Activated T-helper 2 cell treated with anti-CD3 and anti-CD28 coated beads, Interferon-gamma antibody, Interleukin-2, Interleukin-4, amounts not matched to agents 10 μg/mL and 5 μg/mL and 100 μg/mL, durations not matched to agents 14 hours and 24 hours and 36 hours (primary cell): ENCODE measurements at regions not wholly inside any gene's neighbourhood (a gene's known extent, or its start where the extent isn't known, plus 50 kb on each side); places are given as distances from the start of the nearest gene placed in this dataset.

Experiments
- DNase-seq: peaks from one replicate; pipeline ENCODE4 v3.0.0; 2021; ENCODE audit warnings: low spot score
- H3K27ac Mint-ChIP-seq: one replicate; pipeline ENCODE4 v1.8.0; 2021; ENCODE audit warnings: mixed read lengths
- H3K27me3 Mint-ChIP-seq: one replicate; pipeline ENCODE4 v1.8.0; 2021; ENCODE audit warnings: low read depth, mixed read lengths
- H3K36me3 Mint-ChIP-seq: one replicate; pipeline ENCODE4 v1.8.0; 2021; ENCODE audit warnings: low read depth, mixed read lengths
- H3K4me1 Mint-ChIP-seq: one replicate; pipeline ENCODE4 v1.8.0; 2021; ENCODE audit warnings: low read depth, mixed read lengths
- H3K4me3 Mint-ChIP-seq: one replicate; pipeline ENCODE4 v1.8.0; 2021; ENCODE audit warnings: low read depth, mild to moderate bottlenecking, moderate library complexity, mixed read lengths
- H3K9me3 Mint-ChIP-seq: one replicate; pipeline ENCODE4 v1.8.0; 2021; ENCODE audit warnings: mixed read lengths
- intact Hi-C: fragments of 100-400 bp; cut with micrococcal nuclease; formaldehyde crosslinking; loops from one replicate; pipeline ENCODE4 v1.15.1; 2023

DNA sequence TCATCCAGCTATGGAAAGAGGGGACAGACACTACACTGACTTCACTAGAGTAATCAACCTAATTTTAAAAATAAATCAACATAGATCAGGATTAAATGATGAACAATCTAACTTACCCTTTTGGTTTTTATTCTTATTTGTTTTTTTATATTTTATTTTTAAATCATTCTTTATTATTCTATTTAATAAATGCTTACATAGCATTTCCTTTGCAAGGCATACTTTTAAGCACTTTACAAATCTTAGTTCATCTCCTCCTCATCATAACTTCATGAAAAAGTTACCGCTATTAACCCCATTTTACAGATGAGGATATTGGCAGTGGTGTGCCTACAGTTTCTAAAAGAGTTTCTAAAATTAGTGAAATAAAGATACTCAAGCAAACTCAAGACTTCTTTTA is 380.6 kb downstream of the TBC1D4 start:
- intact Hi-C loops, result no loop called here
- H3K27me3 Mint-ChIP-seq, result no peaks in the 10 kb centered on the region
- DNase-seq, result no peak
- no peak overlapping the region for H3K27ac Mint-ChIP-seq
- H3K4me3 Mint-ChIP-seq, result no peak overlapping the region
- no peaks in the 10 kb centered on the region for H3K36me3 Mint-ChIP-seq
- no peaks in the 10 kb centered on the region for H3K4me1 Mint-ChIP-seq
- H3K9me3 Mint-ChIP-seq, result no peaks in the 10 kb centered on the region

DNA sequence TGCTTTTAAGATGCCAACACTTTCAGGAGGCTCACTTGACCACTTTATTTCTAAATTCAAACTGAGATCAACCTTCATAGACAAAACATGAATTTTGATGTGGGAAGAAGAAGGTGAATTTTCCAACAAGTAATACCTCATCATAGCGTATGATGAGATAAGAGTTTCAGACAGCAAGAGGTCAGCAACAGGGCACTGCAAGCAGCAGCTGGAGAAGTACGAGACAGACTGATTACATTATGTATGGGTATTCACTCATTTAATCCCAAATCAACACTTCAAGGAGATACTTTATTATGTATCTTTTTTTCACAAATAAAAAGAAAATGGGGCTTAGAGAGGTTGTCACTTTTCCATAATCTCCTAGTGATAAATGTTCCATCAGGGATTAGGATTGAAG is 389.8 kb downstream of the TBC1D4 start:
- Mint-ChIP-seq H3K27ac (no peak overlapping the region), H3K36me3 (no peaks in the 10 kb centered on the region), H3K4me1 (no peaks in the 10 kb centered on the region), H3K9me3 (no peaks in the 10 kb centered on the region), H3K27me3 (no peaks in the 10 kb centered on the region), H3K4me3 (no peak overlapping the region)
- intact Hi-C loops, result loop anchor here (2.0 kb wide), 1 partner anchor 19 kb away; no protein-coding TSS in a partner anchor
- DNase-seq, result no peak

DNA sequence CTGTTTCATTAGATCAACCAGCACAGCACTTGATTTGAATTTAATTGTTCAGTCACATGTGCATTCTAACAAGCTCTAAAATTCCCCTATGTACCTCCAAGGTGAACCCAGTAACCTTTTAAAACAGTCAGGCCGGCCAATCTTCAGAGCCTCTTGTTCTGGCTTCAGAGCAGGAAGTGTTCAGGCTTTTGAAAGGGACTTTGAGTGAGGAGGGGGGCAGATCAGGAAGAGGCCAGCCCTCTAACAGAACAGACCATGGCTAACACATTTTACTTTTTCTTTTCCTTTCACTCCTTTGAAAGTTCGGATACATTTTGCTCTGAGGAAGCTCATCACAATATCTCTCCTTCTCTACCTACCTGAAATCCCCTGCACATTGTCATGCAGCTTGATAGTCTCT is 390.3 kb downstream of the TBC1D4 start:
- no peaks in the 10 kb centered on the region for H3K27me3 Mint-ChIP-seq
- intact Hi-C loops, result loop anchor here (2.0 kb wide), 1 partner anchor 19 kb away; no protein-coding TSS in a partner anchor
- H3K27ac Mint-ChIP-seq, result no peak overlapping the region
- DNase-seq, result no peak
- H3K4me3 Mint-ChIP-seq, result no peak overlapping the region
- no peaks in the 10 kb centered on the region for H3K9me3 Mint-ChIP-seq
- H3K36me3 Mint-ChIP-seq, result no peaks in the 10 kb centered on the region
- H3K4me1 Mint-ChIP-seq, result no peaks in the 10 kb centered on the region

DNA sequence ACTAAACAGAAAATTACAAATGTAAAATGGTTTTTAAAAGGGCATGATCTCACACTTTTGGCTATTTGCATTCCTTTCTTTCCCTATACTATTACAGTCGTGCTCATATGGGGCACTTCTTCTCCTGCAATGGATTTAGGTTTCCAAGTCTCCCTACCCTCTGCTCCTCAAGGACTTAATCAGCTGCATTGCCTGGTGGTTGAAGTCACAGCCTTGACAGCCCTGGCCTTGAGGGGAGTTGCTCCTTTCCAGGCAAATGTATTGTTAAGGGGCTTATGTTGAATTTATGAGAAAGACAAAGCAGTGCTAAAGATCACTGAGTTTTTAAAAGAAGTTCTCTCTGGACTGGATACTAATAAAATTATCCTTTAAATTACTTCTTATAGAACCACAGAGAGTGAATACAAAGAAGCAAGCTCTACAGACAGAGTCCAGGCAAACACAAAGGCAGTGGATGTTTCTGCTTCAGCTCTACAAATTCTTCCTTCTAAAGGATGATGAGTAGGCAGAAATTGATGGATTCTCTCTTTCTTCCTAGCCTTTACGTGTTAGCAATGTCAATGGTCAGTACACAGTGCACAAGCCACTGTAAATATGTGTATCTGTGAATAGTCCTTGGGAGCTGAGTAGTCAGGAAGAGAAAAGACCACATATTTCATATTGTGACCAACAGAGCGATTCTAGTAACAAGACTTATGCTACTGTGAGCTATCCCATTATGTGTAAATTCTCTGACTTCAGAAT is 390.9 kb downstream of the TBC1D4 start:
- intact Hi-C loops, result no loop called here
- Mint-ChIP-seq H3K4me3 (no peak overlapping the region), H3K4me1 (no peaks in the 10 kb centered on the region), H3K9me3 (no peaks in the 10 kb centered on the region), H3K27me3 (no peaks in the 10 kb centered on the region), H3K36me3 (no peaks in the 10 kb centered on the region), H3K27ac (no peak overlapping the region)
- DNase-seq, result no peak

DNA sequence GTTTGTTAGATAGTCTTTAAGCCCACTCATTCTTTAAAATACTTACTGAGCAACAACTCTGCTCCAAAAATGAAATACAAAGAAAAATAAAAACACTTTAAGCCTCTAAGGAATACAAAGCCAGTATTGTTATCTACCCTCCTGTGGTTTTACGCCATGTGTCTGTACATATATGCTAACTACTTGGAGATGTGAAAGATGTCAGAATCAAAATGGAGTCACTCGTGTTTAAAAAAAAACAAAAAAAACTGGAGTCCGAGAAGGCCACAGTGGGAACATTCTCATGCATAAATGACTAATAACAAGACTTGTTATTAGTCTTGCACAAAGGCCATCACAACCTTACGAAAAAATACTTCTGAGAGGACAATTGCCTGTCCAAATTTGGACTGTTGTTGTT is 393.1 kb downstream of the TBC1D4 start:
- no peak overlapping the region for H3K27ac Mint-ChIP-seq
- no peaks in the 10 kb centered on the region for H3K27me3 Mint-ChIP-seq
- intact Hi-C loops, result no loop called here
- no peak overlapping the region for H3K4me3 Mint-ChIP-seq
- no peaks in the 10 kb centered on the region for H3K36me3 Mint-ChIP-seq
- no peaks in the 10 kb centered on the region for H3K9me3 Mint-ChIP-seq
- no peak for DNase-seq
- H3K4me1 Mint-ChIP-seq, result no peaks in the 10 kb centered on the region

DNA sequence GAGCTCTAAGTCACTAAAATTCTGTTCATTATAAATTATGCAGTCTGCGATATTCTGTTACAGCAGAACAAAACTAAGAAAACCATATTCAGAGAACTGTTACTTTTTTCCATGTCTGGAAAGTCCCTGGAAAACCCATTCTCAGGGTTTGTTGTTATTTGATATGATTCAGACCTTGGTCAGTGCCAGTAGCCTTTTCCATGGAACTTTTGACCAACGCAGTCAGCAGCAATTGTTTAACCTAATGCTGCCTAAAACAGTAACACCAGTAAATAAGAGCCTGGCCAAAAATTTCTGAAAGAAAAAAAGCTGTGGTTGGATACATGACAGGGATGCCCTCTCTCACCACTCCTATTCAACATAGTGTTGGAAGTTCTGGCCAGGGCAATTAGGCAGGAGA is 402.7 kb downstream of the TBC1D4 start:
- H3K27ac Mint-ChIP-seq, result no peak overlapping the region
- no peak for DNase-seq
- H3K9me3 Mint-ChIP-seq, result no peaks in the 10 kb centered on the region
- H3K4me1 Mint-ChIP-seq, result no peaks in the 10 kb centered on the region
- H3K4me3 Mint-ChIP-seq, result no peak overlapping the region
- no peaks in the 10 kb centered on the region for H3K27me3 Mint-ChIP-seq
- intact Hi-C loops, result no loop called here
- no peaks in the 10 kb centered on the region for H3K36me3 Mint-ChIP-seq

DNA sequence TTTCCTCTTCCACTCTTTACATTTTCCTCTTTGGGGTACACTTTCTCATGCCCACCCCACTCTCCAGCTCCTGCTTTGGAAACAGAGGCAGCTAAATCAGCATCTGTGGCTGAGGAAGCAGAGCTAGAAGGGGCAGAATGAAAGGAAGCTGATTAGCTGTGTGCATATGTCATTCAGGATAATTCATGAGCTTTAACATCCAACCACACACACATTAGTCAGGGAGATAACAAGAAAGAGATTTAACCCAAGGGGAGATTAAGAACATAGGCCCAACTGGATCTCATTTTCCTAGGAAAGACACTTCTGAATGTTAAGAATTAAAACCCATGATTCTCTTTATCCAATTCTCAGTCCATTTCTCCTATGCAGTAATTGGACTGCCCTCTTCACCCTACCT is 405.5 kb downstream of the TBC1D4 start:
- intact Hi-C loops, result no loop called here
- Mint-ChIP-seq H3K9me3 (no peaks in the 10 kb centered on the region), H3K27ac (no peak overlapping the region), H3K27me3 (no peaks in the 10 kb centered on the region), H3K4me1 (no peaks in the 10 kb centered on the region), H3K4me3 (no peak overlapping the region), H3K36me3 (no peaks in the 10 kb centered on the region)
- no peak for DNase-seq

DNA sequence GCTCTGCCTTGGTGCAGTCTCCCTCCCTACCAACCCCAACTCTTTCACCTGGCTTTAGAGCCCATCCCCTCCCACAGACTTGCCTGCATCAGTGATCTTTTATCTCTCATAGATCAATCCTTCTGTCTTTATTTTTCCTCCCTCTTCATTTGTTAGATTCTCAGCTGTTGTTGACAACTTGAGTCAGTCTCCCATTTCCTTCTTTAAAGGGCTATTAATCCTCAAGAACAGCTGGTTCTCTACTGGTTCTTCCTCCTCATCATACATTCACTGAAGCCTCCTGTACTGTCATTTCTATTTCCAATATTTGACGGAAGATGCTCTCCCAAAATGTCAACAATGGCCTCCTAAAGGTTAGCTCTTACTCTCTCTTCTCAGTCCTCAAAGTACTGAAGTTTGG is 408.2 kb downstream of the TBC1D4 start:
- Mint-ChIP-seq H3K4me1 (no peaks in the 10 kb centered on the region), H3K9me3 (no peaks in the 10 kb centered on the region), H3K4me3 (no peak overlapping the region), H3K36me3 (no peaks in the 10 kb centered on the region), H3K27ac (no peak overlapping the region), H3K27me3 (no peaks in the 10 kb centered on the region)
- no peak for DNase-seq
- intact Hi-C loops, result loop anchor here (2.0 kb wide), 1 partner anchor 19 kb away; no protein-coding TSS in a partner anchor

DNA sequence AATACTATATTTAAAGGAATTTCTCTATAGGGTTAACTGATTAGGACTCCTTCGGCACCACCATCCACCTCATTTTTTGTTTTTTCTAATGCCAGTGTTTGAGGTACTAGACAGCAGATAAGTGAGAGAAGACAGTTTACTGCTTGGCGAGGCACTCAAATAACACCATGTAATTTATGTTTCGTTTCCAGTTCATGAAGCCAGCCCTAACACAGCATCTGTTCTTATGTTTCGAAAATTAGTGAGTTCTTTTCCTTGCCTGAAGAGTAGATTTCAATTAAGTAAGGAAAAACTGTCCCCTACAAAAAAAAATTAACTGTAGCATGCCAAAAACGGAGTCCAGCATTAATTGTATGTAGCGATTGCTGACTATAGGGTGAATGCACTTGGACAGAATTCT is 409.1 kb downstream of the TBC1D4 start:
- no peak overlapping the region for H3K4me3 Mint-ChIP-seq
- H3K27me3 Mint-ChIP-seq, result no peaks in the 10 kb centered on the region
- no peaks in the 10 kb centered on the region for H3K9me3 Mint-ChIP-seq
- H3K27ac Mint-ChIP-seq, result no peak overlapping the region
- no peak for DNase-seq
- H3K4me1 Mint-ChIP-seq, result no peaks in the 10 kb centered on the region
- no peaks in the 10 kb centered on the region for H3K36me3 Mint-ChIP-seq
- intact Hi-C loops, result loop anchor here (2.0 kb wide), 1 partner anchor 20 kb away; no protein-coding TSS in a partner anchor

DNA sequence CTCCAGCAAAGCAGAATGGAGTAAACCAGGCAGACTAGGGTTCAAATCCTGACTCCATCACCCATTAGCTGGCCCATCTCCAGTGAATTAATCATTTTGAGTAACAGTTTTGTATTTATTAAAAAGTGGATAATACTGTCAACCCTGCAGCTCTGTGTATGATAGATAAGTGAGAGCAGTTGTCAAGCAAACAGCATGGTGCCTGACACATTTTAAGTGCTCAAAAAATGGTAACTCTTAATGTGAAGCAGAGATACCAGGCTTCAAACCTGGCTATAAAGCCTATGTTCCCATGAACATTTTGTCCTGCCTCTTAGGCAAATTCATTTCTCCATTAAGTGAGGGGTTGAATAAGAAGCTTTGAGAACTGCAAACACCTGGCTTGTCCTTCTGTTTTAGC is 409.6 kb downstream of the TBC1D4 start:
- DNase-seq, result no peak
- Mint-ChIP-seq H3K4me3 (no peak overlapping the region), H3K27ac (no peak overlapping the region), H3K9me3 (no peaks in the 10 kb centered on the region), H3K36me3 (no peaks in the 10 kb centered on the region), H3K27me3 (no peaks in the 10 kb centered on the region), H3K4me1 (no peaks in the 10 kb centered on the region)
- intact Hi-C loops, result loop anchor here (2.0 kb wide), 1 partner anchor 20 kb away; no protein-coding TSS in a partner anchor

DNA sequence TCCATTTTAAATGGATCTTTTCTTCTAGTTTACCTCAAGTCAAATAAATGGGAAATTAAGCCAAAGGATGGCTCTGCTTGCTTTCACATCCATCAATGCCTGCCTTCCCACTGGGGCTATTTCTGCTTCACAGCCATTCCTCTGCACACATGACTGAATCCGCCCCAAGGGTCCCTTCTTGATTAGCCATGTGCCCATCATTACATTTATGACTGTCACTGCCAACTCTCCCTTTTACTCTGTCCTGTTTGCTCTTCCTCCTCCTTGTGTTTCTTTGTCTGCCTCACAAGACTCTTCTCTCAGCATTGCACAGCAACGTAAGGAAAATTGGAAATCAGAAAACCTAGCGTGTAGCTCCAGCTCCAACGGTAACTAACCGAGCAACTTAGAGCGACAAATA is 410.2 kb downstream of the TBC1D4 start:
- intact Hi-C loops, result loop anchor here (2.0 kb wide), 1 partner anchor 21 kb away; no protein-coding TSS in a partner anchor
- Mint-ChIP-seq H3K4me3 (no peak overlapping the region), H3K9me3 (no peaks in the 10 kb centered on the region), H3K4me1 (no peaks in the 10 kb centered on the region), H3K27me3 (no peaks in the 10 kb centered on the region), H3K36me3 (no peaks in the 10 kb centered on the region), H3K27ac (no peak overlapping the region)
- DNase-seq, result no peak

DNA sequence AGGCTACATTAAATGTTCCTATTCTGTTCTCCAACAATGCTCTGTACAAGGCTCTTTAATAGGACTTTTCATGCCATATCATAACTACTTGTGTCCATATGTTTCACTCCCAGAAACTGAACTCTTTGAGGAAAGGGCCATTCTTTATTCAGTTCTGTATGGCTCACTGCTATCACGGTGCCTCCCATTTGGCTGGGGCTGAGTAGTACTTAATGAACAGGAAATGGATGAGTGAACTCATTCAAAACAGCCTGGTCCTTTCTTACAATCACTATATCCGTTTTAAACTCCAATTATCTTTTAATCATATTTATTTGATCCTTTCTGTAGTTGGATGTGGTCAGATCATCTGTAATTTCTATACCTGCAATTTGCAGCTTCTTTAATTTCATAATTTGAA is 410.6 kb downstream of the TBC1D4 start:
- no peaks in the 10 kb centered on the region for H3K36me3 Mint-ChIP-seq
- H3K9me3 Mint-ChIP-seq, result no peaks in the 10 kb centered on the region
- H3K27ac Mint-ChIP-seq, result no peak overlapping the region
- DNase-seq, result no peak
- no peaks in the 10 kb centered on the region for H3K27me3 Mint-ChIP-seq
- H3K4me1 Mint-ChIP-seq, result no peaks in the 10 kb centered on the region
- H3K4me3 Mint-ChIP-seq, result no peak overlapping the region
- intact Hi-C loops, result no loop called here

DNA sequence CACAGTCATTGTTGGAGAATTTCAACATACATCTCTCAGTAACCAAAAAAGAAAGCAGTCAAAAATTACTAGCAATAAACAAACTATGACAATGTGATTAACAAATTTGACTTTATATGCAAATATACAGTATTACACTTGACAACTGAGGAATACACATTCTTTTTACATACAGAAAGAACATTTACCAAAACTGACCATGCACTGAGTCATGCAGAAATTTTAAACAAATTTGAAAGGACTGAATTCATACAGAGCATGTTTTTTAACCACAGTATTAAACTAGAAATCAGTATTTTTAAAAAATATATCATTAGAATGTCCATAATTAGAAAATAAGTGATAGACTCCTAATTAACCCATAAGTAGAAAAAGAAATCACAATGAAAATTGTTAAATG is 420.1 kb downstream of the TBC1D4 start:
- Mint-ChIP-seq H3K4me1 (no peaks in the 10 kb centered on the region), H3K27ac (no peak overlapping the region), H3K9me3 (no peaks in the 10 kb centered on the region), H3K36me3 (no peaks in the 10 kb centered on the region), H3K27me3 (no peaks in the 10 kb centered on the region), H3K4me3 (no peak overlapping the region)
- intact Hi-C loops, result no loop called here
- no peak for DNase-seq

DNA sequence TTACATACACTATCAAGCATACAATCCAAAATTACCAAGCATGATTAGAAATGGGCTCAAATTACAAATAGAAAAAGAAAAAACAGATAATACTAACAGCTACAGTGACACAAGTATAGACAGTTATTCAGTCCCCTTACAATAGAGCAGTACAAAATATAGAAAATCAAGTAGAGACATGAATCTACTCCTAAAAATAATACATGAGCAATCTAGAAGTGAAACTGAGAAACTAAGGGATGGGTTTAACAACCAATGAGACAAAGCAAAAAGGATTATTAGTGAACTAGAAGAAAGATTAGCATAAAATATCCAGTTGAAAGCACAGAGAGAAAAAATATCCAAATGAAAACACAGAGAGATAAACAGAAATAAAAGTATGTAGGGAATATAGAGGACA is 426.7 kb downstream of the TBC1D4 start:
- Mint-ChIP-seq H3K27ac (no peak overlapping the region), H3K4me1 (no peaks in the 10 kb centered on the region), H3K9me3 (no peaks in the 10 kb centered on the region), H3K27me3 (no peaks in the 10 kb centered on the region), H3K36me3 (no peaks in the 10 kb centered on the region), H3K4me3 (no peak overlapping the region)
- DNase-seq, result no peak
- intact Hi-C loops, result no loop called here
